HUES48 (cell line): ENCODE measurements at regions not wholly inside any gene's neighbourhood (a gene's known extent, or its start where the extent isn't known, plus 50 kb on each side); places are given as distances from the start of the nearest gene placed in this dataset.
A peak's percentile ranks its signal among the peaks of the same experiment; 100 is the strongest.

Experiments used
- H3K27ac ChIP-seq: one replicate; pipeline ENCODE4 v1.7.0; 2013; ENCODE audit warnings: low read depth, low read length, inconsistent platforms
- H3K27me3 ChIP-seq: 2 replicates; pipeline ENCODE4 v1.6.1; 2013; ENCODE audit warnings: mild to moderate bottlenecking, low read length; ENCODE audit not compliant: control insufficient read depth, insufficient read depth
- H3K36me3 ChIP-seq: 2 replicates; pipeline ENCODE4 v1.6.1; 2013; ENCODE audit warnings: low read length; ENCODE audit not compliant: control insufficient read depth, insufficient read depth
- H3K4me1 ChIP-seq: 2 replicates; pipeline ENCODE4 v1.6.1; 2013; ENCODE audit warnings: mild to moderate bottlenecking, low read length; ENCODE audit not compliant: control insufficient read depth, insufficient read depth
- H3K4me3 ChIP-seq: 2 replicates; pipeline ENCODE4 v1.5.1; 2013; ENCODE audit warnings: mild to moderate bottlenecking, low read depth, low read length
- H3K9ac ChIP-seq: 2 replicates; pipeline ENCODE4 v1.6.1; 2013; ENCODE audit warnings: mild to moderate bottlenecking, low read depth, low read length, moderate library complexity
- H3K9me3 ChIP-seq: 2 replicates; pipeline ENCODE4 v1.6.1; 2013; ENCODE audit warnings: low read length; ENCODE audit not compliant: control insufficient read depth, insufficient read depth

GRCh38 chr14:62597143-62597542 lies 448.1 kb downstream of the KCNH5 start:
- no peaks in the 10 kb centered on the region for H3K36me3 ChIP-seq
- no peak overlapping the region for H3K27ac ChIP-seq
- no peaks in the 10 kb centered on the region for H3K9me3 ChIP-seq
- no peaks in the 10 kb centered on the region for H3K27me3 ChIP-seq
- H3K4me1 ChIP-seq, result no peaks in the 10 kb centered on the region
- no peak overlapping the region for H3K9ac ChIP-seq
- no peak overlapping the region; the same call in 1 of the 2 replicates for H3K4me3 ChIP-seq

DNA sequence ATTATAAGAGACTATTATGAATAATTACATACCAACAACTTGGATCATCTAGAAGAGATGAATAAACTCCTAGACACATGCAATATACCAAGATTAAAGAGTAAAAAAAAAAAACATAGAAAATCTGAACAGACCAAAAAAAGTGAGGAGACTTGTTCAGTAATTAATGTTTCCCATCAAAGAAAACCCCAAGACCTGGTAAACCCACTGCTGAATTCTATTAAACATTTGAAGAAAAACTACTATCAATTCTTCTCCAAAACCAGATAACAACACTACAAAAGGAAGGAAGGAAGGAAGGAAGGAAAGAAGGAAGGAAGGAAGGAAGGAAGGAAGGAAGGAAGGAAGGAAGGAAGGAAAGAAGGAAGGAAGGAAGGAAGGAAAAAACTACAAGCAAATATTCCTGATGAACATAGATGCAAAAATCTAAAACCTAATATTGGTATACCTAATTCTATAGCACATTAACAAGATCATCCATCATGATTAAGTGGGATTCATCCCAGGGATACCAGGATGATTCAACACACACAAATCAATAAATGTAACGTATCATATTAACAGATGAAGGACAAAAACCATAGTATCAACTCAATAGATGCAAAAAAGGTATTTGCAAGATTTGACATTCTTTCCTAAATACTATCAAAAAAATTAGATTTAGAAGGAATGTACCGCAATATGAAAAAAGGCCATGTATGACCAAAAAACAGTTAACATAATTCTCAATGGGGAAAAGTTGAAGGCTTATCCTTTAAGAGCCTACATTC lies 445.5 kb downstream of the KCNH5 start:
- Histone ChIP-seq H3K9me3 (no peaks in the 10 kb centered on the region), H3K4me1 (no peaks in the 10 kb centered on the region), H3K4me3 (no peak overlapping the region), H3K27ac (no peak overlapping the region), H3K36me3 (no peaks in the 10 kb centered on the region), H3K9ac (no peak overlapping the region), H3K27me3 (no peaks in the 10 kb centered on the region)

GRCh38 chr14:62602712-62603111 lies 442.5 kb downstream of the KCNH5 start:
- Histone ChIP-seq H3K4me3 (no peak overlapping the region), H3K4me1 (no peaks in the 10 kb centered on the region), H3K36me3 (no peaks in the 10 kb centered on the region), H3K27me3 (no peaks in the 10 kb centered on the region), H3K9me3 (no peaks in the 10 kb centered on the region), H3K27ac (no peak overlapping the region), H3K9ac (no peak overlapping the region)

DNA sequence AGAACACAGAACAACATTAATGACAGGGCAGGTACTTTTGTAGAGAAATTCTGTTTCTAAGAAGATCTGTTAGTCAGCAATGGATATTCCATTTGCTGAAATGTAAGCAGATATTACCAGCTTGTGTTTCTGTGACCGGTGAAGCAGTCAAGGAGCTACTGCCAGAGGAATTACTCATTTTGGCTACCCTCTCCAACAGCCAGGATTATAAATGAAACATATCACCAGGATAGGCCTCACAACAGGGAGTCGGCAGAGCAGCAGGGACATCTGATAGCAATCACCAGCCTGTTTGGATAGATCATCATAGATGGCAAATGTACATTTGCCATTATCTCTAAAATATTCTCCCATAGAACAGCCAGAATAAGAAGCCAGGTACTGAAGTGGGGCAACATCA lies 440.7 kb downstream of the KCNH5 start:
- peaks cover 4% of the 10 kb centered on the region for H3K4me1 ChIP-seq
- no peak overlapping the region for H3K9ac ChIP-seq
- H3K27me3 ChIP-seq, result no peaks in the 10 kb centered on the region
- no peaks in the 10 kb centered on the region for H3K36me3 ChIP-seq
- no peak overlapping the region for H3K4me3 ChIP-seq
- no peak overlapping the region for H3K27ac ChIP-seq
- H3K9me3 ChIP-seq, result no peaks in the 10 kb centered on the region

DNA sequence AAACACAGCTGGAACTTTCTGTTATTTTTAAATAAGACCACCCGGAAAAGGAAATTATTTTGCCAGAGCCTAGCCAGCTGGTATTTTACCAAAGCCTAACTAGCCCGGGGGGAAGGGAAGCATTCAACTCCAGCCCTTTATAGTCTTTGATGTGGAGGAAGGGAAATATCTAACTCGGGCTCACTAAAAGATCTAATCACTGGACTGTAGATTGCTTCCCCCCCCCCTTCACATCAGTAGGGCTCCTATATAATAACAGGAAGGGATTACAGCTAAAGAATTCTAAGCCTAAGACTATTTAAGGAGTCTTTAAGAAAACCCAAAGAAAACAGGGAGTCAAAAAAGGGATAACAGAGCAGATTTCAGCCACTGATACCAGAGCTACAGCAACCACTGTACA lies 431.1 kb downstream of the KCNH5 start:
- Histone ChIP-seq H3K9ac (no peak overlapping the region), H3K9me3 (no peaks in the 10 kb centered on the region), H3K4me1 (peaks cover 8% of the 10 kb centered on the region; the same call in 1 of the 2 replicates), H3K27me3 (no peaks in the 10 kb centered on the region), H3K36me3 (no peaks in the 10 kb centered on the region), H3K4me3 (no peak overlapping the region), H3K27ac (peak overlapping the region; percentile 14)

- Histone ChIP-seq H3K27ac (no peak overlapping the region), H3K9me3 (no peaks in the 10 kb centered on the region), H3K4me3 (no peak overlapping the region), H3K9ac (no peak overlapping the region), H3K36me3 (no peaks in the 10 kb centered on the region), H3K4me1 (peaks cover 8% of the 10 kb centered on the region; the same call in 1 of the 2 replicates), H3K27me3 (no peaks in the 10 kb centered on the region)
Measured at GRCh38 chr14:62616668-62617067, 428.6 kb downstream of the KCNH5 start.

DNA sequence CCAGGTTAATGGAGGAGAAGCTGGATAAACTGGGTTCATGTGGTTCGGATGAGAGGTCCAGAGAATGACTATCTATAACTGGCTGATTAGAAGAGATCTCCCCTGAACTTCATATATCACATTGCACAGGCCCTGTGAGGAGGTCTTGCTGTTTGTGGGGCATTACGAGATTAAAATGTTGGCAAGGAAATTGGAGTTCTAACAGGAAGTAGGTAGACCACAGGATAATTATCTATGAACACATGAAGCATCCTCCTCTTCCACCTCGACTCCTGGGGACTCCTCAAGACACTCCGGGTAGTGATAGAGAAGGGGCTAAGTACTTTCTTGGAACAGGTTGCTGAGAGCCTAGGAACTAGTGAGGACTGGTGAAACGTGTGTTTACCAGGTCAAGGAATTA lies 418.8 kb downstream of the KCNH5 start:
- H3K9me3 ChIP-seq, result no peaks in the 10 kb centered on the region; the same call in 1 of the 2 replicates

DNA sequence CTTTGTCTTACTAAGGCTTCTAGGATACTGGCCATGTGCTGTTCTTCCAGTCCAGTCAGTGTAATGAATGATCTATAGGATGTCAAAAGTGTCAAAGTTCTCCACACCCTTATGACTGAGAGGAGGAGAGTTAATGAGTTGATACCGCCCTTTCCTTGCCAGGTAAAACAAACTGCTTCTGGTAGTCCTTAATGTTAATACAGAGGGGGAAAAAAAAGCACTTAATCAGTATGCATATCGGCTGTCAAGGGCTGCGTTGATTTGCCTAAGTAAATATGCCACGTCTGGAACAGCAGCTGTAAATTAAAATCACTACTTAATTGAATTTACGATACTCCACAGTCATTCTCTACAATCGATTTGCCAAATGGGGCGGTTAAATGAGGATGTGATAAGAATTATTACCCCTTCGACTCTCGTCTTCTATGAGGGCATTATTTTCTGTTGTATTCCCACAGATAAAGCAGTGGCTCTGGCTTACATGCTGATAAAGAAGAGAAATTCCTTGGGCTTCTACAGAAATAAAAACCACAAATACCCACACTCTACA lies 416.0 kb downstream of the KCNH5 start:
- H3K36me3 ChIP-seq, result no peaks in the 10 kb centered on the region
- H3K4me1 ChIP-seq, result no peaks in the 10 kb centered on the region
- H3K9ac ChIP-seq, result no peak overlapping the region
- H3K27ac ChIP-seq, result no peak overlapping the region
- H3K4me3 ChIP-seq, result no peak overlapping the region
- H3K27me3 ChIP-seq, result no peaks in the 10 kb centered on the region
- H3K9me3 ChIP-seq, result no peaks in the 10 kb centered on the region; the same call in 1 of the 2 replicates

More for the DNA sequence above, 418.8 kb downstream of the KCNH5 start:
- no peak overlapping the region for H3K9ac ChIP-seq
- no peak overlapping the region for H3K27ac ChIP-seq
- H3K4me3 ChIP-seq, result no peak overlapping the region
- no peaks in the 10 kb centered on the region for H3K4me1 ChIP-seq
- H3K27me3 ChIP-seq, result no peaks in the 10 kb centered on the region
- H3K36me3 ChIP-seq, result no peaks in the 10 kb centered on the region

DNA sequence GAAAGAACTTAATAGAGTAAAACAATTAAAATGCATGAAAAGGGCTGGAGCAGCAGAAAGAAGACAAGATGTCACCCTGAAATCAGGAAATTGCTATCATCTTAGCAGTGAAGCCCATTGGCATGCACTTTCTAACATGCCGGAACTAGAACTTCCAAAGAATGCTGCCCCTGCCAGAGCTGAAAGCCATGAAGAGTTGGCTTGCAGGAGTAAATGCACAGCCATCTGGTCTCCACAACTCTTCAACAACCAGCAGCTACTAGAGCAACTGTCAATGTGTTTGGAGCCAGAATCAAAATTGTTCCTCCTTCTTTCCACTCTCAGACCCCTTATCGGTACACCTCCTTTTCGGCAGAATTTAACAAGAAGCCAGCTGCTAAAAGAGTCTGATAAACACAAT lies 414.1 kb downstream of the KCNH5 start:
- Histone ChIP-seq H3K4me3 (no peak overlapping the region), H3K27me3 (no peaks in the 10 kb centered on the region), H3K27ac (no peak overlapping the region), H3K9me3 (peaks cover 2% of the 10 kb centered on the region), H3K36me3 (no peaks in the 10 kb centered on the region), H3K4me1 (no peaks in the 10 kb centered on the region), H3K9ac (no peak overlapping the region)

- no peak overlapping the region for H3K9ac ChIP-seq
- H3K4me3 ChIP-seq, result no peak overlapping the region
- H3K4me1 ChIP-seq, result no peaks in the 10 kb centered on the region
- H3K27ac ChIP-seq, result no peak overlapping the region
- peaks cover 7% of the 10 kb centered on the region for H3K9me3 ChIP-seq
- no peaks in the 10 kb centered on the region for H3K27me3 ChIP-seq
- no peaks in the 10 kb centered on the region for H3K36me3 ChIP-seq
Measured at GRCh38 chr14:62632771-62633170, 412.5 kb downstream of the KCNH5 start.

- no peak overlapping the region for H3K27ac ChIP-seq
- no peak overlapping the region for H3K9ac ChIP-seq
- no peaks in the 10 kb centered on the region for H3K27me3 ChIP-seq
- no peaks in the 10 kb centered on the region for H3K36me3 ChIP-seq
- no peaks in the 10 kb centered on the region for H3K9me3 ChIP-seq
- H3K4me1 ChIP-seq, result no peaks in the 10 kb centered on the region
- no peak overlapping the region for H3K4me3 ChIP-seq
Measured at GRCh38 chr14:62645649-62646048, 399.6 kb downstream of the KCNH5 start.
